ENCODE measurements at regions not wholly inside any gene's neighbourhood (a gene's known extent, or its start where the extent isn't known, plus 50 kb on each side); places are given as distances from the start of the nearest gene placed in this dataset.

- TF ChIP-seq, protein P1, sequence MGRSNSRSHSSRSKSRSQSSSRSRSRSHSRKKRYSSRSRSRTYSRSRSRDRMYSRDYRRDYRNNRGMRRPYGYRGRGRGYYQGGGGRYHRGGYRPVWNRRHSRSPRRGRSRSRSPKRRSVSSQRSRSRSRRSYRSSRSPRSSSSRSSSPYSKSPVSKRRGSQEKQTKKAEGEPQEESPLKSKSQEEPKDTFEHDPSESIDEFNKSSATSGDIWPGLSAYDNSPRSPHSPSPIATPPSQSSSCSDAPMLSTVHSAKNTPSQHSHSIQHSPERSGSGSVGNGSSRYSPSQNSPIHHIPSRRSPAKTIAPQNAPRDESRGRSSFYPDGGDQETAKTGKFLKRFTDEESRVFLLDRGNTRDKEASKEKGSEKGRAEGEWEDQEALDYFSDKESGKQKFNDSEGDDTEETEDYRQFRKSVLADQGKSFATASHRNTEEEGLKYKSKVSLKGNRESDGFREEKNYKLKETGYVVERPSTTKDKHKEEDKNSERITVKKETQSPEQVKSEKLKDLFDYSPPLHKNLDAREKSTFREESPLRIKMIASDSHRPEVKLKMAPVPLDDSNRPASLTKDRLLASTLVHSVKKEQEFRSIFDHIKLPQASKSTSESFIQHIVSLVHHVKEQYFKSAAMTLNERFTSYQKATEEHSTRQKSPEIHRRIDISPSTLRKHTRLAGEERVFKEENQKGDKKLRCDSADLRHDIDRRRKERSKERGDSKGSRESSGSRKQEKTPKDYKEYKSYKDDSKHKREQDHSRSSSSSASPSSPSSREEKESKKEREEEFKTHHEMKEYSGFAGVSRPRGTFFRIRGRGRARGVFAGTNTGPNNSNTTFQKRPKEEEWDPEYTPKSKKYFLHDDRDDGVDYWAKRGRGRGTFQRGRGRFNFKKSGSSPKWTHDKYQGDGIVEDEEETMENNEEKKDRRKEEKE (IDR thresholded peaks at IDR 0.05) = no peak
These were observed 143.7 kb downstream of the TENT5A start (continued) for GRCh38 chr6:81608776-81609175.

- in situ Hi-C loops (cut with MboI) = no loop called here
- RAD21 ChIA-PET (ENCODE audit: unreplicated experiment) = interaction anchor here (1.4 kb wide), 1 partner anchor 130 kb away, joined by 4 read pairs; no protein-coding TSS in a partner anchor
- TF ChIP-seq MEF2A (IDR thresholded peaks at IDR 0.05; ENCODE audit: insufficient read depth, low read depth, low read length) (no peak), TCF3 (IDR thresholded peaks at IDR 0.05; ENCODE audit: borderline replicate concordance, insufficient read depth, low read depth, low read length) (no peak), SMAD1 (IDR thresholded peaks at IDR 0.05; ENCODE audit: low read depth, partially characterized antibody) (no peak), GABPA (IDR thresholded peaks at IDR 0.05; ENCODE audit: low read depth) (no peak), SP1 (IDR thresholded peaks at IDR 0.05; ENCODE audit: low read depth, low read length) (no peak), SIN3A (IDR thresholded peaks at IDR 0.05; ENCODE audit: low read depth, low read length) (no peak), ZNF622 (IDR thresholded peaks at IDR 0.05) (no peak), ZZZ3 (IDR thresholded peaks at IDR 0.05; ENCODE audit: control insufficient read depth, insufficient read length, low read depth) (no peak), HDAC6 (IDR thresholded peaks at IDR 0.05; ENCODE audit: unreplicated experiment) (no peak)
- TF ChIP-seq, protein P2, sequence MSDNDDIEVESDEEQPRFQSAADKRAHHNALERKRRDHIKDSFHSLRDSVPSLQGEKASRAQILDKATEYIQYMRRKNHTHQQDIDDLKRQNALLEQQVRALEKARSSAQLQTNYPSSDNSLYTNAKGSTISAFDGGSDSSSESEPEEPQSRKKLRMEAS (IDR thresholded peaks at IDR 0.05; ENCODE audit: low read depth, low read length) = no peak
- TF ChIP-seq, protein P3, sequence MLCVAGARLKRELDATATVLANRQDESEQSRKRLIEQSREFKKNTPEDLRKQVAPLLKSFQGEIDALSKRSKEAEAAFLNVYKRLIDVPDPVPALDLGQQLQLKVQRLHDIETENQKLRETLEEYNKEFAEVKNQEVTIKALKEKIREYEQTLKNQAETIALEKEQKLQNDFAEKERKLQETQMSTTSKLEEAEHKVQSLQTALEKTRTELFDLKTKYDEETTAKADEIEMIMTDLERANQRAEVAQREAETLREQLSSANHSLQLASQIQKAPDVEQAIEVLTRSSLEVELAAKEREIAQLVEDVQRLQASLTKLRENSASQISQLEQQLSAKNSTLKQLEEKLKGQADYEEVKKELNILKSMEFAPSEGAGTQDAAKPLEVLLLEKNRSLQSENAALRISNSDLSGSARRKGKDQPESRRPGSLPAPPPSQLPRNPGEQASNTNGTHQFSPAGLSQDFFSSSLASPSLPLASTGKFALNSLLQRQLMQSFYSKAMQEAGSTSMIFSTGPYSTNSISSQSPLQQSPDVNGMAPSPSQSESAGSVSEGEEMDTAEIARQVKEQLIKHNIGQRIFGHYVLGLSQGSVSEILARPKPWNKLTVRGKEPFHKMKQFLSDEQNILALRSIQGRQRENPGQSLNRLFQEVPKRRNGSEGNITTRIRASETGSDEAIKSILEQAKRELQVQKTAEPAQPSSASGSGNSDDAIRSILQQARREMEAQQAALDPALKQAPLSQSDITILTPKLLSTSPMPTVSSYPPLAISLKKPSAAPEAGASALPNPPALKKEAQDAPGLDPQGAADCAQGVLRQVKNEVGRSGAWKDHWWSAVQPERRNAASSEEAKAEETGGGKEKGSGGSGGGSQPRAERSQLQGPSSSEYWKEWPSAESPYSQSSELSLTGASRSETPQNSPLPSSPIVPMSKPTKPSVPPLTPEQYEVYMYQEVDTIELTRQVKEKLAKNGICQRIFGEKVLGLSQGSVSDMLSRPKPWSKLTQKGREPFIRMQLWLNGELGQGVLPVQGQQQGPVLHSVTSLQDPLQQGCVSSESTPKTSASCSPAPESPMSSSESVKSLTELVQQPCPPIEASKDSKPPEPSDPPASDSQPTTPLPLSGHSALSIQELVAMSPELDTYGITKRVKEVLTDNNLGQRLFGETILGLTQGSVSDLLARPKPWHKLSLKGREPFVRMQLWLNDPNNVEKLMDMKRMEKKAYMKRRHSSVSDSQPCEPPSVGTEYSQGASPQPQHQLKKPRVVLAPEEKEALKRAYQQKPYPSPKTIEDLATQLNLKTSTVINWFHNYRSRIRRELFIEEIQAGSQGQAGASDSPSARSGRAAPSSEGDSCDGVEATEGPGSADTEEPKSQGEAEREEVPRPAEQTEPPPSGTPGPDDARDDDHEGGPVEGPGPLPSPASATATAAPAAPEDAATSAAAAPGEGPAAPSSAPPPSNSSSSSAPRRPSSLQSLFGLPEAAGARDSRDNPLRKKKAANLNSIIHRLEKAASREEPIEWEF (IDR thresholded peaks at IDR 0.05; ENCODE audit: insufficient replicate concordance, low read depth, low read length) = no peak
- TF ChIP-seq, protein P4, sequence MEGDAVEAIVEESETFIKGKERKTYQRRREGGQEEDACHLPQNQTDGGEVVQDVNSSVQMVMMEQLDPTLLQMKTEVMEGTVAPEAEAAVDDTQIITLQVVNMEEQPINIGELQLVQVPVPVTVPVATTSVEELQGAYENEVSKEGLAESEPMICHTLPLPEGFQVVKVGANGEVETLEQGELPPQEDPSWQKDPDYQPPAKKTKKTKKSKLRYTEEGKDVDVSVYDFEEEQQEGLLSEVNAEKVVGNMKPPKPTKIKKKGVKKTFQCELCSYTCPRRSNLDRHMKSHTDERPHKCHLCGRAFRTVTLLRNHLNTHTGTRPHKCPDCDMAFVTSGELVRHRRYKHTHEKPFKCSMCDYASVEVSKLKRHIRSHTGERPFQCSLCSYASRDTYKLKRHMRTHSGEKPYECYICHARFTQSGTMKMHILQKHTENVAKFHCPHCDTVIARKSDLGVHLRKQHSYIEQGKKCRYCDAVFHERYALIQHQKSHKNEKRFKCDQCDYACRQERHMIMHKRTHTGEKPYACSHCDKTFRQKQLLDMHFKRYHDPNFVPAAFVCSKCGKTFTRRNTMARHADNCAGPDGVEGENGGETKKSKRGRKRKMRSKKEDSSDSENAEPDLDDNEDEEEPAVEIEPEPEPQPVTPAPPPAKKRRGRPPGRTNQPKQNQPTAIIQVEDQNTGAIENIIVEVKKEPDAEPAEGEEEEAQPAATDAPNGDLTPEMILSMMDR (IDR thresholded peaks at IDR 0.05 in 2 of 3, conservative IDR thresholded peaks at IDR 0.05 in 1 of 3; ENCODE audit: control insufficient read depth in 2 of 3, extremely low read depth in 1 of 3, insufficient read depth in 1 of 3, low read depth in 3 of 3, low read length in 3 of 3) = no peak
These were observed 145.5 kb downstream of the TENT5A start for GRCh38 chr6:81606965-81607381.

More at GRCh38 chr6:81606965-81607381, 145.5 kb downstream of the TENT5A start:
- no peak overlapping the region for H2AFZ ChIP-seq (ENCODE audit: control insufficient read depth, low read depth, low read length)
- H3K27me3 ChIP-seq (replicated peaks in 1 of 2; ENCODE audit: control insufficient read depth in 2 of 2, insufficient read depth in 2 of 2, low read length in 1 of 2) = no peaks in the 10 kb centered on the region
- no peak for ATAC-seq
- no peak for FAIRE-seq
- ChIA-PET CTCF (no interaction called here), SMC1A (ENCODE audit: uncharacterized antibody, unreplicated experiment) (interaction anchor here (1.6 kb wide), 1 partner anchor 42 kb away, joined by 4 read pairs; no protein-coding TSS in a partner anchor), POLR2A (no interaction called here)
- intact Hi-C loops (cut with micrococcal nuclease; ENCODE audit: unreplicated experiment) = no loop called here
- no peaks in the 10 kb centered on the region for H3K9me3 ChIP-seq (replicated peaks; ENCODE audit: control insufficient read depth, insufficient read depth, low read length)
- H3K9ac ChIP-seq (ENCODE audit: control insufficient read depth, insufficient read depth, low read length) = no peak overlapping the region
- no peaks in the 10 kb centered on the region for H3K79me2 ChIP-seq (ENCODE audit: control insufficient read depth, insufficient read depth, low read length)
- no peaks in the 10 kb centered on the region for H4K20me1 ChIP-seq (ENCODE audit: control insufficient read depth, insufficient read depth)
- no TSS peak for BruUV-seq (replicated peaks)
- no peak overlapping the region for H3K27ac ChIP-seq (ENCODE audit: control insufficient read depth, insufficient read depth)
- WGBS (ENCODE audit: insufficient coverage, insufficient replicate concordance, low lambda C conversion rate, missing lambda C conversion rate) = 0% methylated on average over 2 of the region's 2 CpGs
- H3K36me3 ChIP-seq (ENCODE audit: control insufficient read depth in 2 of 2, insufficient read depth in 2 of 2, low read length in 1 of 2) = no peaks in the 10 kb centered on the region
- no peak overlapping the region for H3K4me2 ChIP-seq (ENCODE audit: control insufficient read depth, insufficient read depth)
- H3K4me3 ChIP-seq = no peak overlapping the region
- DNase-seq (ENCODE audit: low read depth, low spot score) = no peak
- no peaks in the 10 kb centered on the region for H3K4me1 ChIP-seq (ENCODE audit: control insufficient read depth, insufficient read depth, low read length)
